Hypothalamus (tissue), 51 donors: ENCODE measurements at regions not wholly inside any gene's neighbourhood (a gene's known extent, or its start where the extent isn't known, plus 50 kb on each side); places are given as distances from the start of the nearest gene placed in this dataset.

Experiments
- DNase-seq, 51 donors: peaks; one replicate each; lab custom pipeline; 2025; lab: John Stamatoyannopoulos, UW

- DNase-seq: no peak
Measured at GRCh38 chr4:19806865-19807264, 444.8 kb upstream of the SLIT2 start.

DNA sequence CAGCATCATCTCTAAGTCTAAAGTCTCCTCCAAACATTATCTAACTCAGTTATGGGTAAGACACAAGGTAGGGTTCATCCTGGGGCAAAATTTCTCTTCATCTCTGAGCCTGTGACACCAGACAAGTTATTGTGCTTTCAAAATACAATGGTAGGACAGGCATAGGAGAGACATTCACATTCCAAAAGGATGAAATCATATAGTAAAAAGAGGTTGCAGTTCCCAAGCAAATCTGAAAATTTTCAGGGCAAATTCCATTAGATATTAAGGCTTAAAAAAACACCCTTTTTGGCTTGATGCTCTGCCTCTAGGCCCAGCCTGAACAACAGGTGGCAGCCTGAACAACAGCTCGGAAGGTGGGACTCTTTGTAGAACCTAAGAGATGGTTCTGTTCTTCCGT lies 448.3 kb upstream of the SLIT2 start:
- no peak for DNase-seq

GRCh38 chr4:19793831-19794230 lies 457.9 kb upstream of the SLIT2 start:
- DNase-seq: no peak

DNA sequence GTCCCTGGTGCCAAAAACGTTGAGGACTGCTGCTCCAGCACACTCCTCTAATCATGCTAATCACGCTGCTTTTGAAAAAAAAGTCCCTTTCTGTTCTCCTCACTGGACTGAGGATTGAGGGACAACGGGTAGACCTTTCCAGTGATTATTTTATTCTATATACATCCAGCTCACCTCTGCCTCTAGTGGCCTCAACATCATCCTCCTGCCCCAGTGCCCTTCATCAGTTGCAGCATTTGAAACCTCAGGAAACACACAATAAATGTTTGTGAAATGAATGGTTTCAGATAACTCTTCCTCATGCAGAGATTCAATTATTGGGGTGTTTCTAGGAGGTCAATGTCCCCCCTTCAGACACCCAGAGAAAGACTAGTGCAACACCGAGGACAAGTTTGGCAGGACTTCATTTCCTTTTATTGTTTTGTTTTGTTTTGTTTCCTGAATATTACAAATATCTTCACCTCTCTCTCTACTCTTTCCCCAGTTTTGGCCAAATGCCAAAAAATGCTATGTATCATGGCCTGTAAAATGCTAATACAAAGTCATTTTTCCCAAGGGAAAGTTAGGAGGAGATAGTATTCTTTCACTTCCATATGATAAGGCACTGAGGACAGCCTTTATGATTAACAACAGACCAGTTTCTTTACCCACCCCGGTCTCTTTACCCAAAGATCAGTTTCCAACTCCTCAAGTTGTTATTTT lies 460.1 kb upstream of the SLIT2 start:
- no peak for DNase-seq

DNA sequence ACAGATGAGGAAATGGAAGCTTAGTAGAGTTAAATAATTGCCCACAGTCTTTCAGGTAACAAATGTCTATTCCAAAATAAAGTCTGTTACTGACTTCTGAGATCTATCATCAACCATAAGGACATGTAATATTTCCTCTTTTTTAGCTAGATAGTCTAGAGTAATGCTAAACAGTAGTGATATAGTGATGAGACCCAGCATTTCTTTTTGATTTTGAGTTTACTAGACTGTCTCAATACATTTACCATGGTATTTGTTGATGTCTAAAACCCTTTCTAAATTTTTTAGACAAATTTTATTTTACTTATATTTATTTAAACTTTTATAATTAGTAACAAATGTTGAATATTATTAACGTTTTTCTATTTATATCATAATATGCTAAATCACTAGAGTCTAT lies 465.1 kb upstream of the SLIT2 start:
- DNase-seq: no peak

- DNase-seq: no peak
Measured at GRCh38 chr4:19783667-19784223, 468.0 kb upstream of the SLIT2 start.

DNA sequence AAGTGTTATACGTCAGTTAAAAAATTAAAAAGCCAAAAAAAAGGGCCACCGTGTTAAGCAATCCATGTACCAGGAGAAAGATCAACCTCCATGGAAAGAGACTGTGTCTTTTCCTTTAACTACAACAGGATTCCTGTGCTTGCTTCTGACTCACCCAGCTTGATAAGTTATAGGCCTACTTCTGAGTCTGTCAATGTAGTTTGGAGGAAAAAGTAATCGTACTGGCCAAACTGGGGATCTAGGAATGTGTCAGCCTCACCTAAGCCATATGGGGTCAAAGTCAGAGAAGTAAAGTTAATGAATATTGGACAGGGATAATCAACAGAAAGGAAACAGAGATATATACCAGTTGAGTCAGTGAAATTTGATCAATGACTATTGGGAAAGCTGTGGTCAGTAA lies 470.8 kb upstream of the SLIT2 start:
- no peak for DNase-seq

DNA sequence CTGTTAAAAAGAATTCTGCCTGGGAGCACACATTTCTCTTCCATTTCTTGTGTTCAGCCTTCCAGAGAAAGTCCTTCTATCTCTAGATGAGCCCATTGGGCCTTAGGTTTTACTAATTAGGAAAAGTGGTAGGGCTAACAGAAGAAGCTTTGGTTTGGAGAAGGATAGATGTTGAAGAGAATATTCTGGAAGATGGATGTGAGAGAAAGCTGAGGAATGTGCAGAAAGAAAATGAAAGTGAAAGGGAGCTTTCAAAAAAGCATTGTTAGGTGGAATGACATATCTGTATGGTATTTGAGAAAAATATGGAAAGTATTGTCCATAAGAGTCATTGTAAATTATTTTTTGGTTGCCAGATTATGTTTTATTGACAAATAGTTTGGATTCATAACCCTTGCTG lies 474.8 kb upstream of the SLIT2 start:
- no peak for DNase-seq

- DNase-seq: peak in 2 of 51 donors; percentile 0 to 24
Measured at GRCh38 chr4:19776021-19776459, 475.7 kb upstream of the SLIT2 start.

- DNase-seq: no peak
Measured at GRCh38 chr4:19774690-19775256, 476.9 kb upstream of the SLIT2 start.

DNA sequence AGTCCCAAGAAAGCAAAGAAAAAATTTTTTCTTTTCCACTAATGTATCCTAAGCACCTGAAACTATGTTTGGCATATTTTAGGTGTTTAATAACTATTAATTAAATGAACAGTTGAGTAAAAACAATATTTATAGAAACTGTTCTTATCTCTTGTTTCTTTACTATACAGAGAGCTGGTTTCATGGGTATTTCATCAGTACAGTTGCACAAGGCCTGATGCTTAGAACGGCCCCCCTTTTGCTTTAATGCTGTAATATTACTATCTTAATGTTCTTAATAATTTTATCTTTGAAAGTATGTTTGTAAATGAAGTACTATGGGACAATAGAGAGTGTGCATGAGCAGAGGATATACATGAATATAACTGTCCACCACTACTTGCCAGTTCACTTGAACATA lies 479.1 kb upstream of the SLIT2 start:
- no peak for DNase-seq

- no peak for DNase-seq
Measured at GRCh38 chr4:19756661-19757060, 495.0 kb upstream of the SLIT2 start.

DNA sequence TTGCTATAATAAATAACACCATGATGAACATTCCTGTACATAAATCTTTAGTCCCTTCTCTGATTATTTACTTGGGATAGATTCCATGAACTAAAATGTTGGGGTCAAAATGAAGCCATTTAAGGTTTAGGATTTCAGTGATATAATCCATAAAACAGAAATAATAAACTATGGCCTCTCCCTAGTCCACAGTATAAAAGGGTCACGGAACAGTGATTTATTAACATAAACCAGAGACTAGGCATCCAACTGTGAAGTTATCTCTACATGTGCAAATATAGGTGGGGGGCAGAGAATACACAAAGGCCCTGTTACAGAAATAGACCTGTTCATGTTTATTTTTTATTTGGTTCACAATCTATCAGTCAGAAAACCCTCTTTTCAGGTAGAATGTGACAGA lies 499.1 kb upstream of the SLIT2 start:
- no peak for DNase-seq

GRCh38 chr4:19748519-19749479 lies 502.9 kb upstream of the SLIT2 start:
- DNase-seq: no peak

GRCh38 chr4:19746377-19746776 lies 505.3 kb upstream of the SLIT2 start:
- DNase-seq: no peak

DNA sequence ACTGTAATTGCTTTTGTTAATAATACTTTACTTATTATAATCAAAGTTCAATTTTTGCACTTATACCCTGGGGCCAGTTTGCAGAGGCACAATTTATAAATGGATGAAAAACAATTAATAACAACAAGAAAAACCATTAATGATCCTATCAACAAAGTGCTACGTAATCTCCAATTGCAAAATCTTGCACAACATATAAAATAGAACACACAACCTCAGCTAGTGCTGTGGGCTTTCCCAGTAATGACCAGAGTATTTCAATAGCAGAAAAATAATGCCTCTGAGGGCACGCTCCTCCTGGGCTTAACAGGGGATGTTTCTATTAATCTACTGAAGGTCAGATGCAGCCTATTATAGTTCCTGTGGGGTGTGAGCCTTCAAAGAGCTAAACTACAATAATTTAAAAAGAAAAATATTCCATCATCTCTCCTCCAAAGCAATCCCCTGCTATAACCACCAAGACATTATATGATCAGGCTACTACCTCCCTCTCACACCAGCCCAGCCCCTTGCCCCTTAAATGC lies 508.5 kb upstream of the SLIT2 start:
- DNase-seq: no peak

DNA sequence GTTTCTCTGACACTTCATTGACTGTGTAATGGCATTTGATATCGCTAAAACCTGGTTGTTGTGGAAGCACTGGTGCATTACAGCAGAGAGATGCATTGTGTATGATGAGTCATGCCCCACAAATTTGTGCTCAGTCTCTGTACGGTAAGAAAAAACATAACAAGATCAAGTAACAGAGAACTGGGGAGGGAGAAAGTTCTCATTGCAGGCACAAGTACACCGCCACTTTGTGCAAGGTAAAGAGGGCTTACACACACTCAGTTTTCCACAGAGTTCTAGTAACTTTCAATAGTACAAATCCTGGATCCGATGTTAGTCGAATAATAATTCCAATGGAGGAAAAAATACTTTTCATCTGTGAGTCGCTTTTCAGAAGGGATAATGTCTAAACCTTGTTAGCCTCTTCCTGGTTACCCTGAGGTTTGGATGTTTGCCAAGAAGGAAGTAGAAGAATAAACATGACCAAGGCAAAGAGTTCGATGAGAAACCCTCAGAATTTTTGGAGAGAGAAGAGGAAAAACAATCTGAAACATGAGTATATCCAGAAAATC lies 512.5 kb upstream of the SLIT2 start:
- DNase-seq: no peak

GRCh38 chr4:19736968-19737756 lies 514.5 kb upstream of the SLIT2 start:
- no peak for DNase-seq

DNA sequence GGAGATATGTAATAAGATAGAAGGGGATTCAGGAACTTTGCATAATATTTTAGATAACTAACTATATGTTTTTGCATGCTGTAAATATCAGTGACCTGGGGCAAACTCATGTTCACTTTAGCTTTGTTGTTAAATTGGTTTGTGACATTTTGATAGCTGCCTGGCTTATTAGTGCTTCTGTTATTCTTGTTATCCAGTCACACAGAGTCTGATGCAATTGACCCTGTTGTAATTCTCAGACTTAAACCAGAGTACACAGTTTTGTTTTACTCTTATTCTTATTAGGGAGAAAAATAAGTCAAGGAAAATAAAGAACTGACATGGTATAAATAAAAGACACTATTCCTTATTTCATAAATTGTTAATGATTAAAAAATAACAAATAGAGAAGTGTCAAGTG lies 516.7 kb upstream of the SLIT2 start:
- DNase-seq: no peak
